Activated T-helper 1 cell treated with anti-CD3 and anti-CD28 coated beads, Interleukin-12 subunit alpha, Interleukin-12 subunit beta, Interleukin-2, Interleukin-4 antibody, amounts not matched to agents 30 ng/mL and 10 ng/mL and 1 ng/mL, durations not matched to agents 14 hours and 24 hours and 36 hours (primary cell): ENCODE measurements at regions not wholly inside any gene's neighbourhood (a gene's known extent, or its start where the extent isn't known, plus 50 kb on each side); places are given as distances from the start of the nearest gene placed in this dataset.

ENCODE experiments used
- DNase-seq: peaks from one replicate; pipeline ENCODE4 v3.0.0; 2021; ENCODE audit warnings: low spot score
- H3K27ac Mint-ChIP-seq: one replicate; pipeline ENCODE4 v1.8.0; 2021; ENCODE audit warnings: mild to moderate bottlenecking, mixed read lengths
- H3K27me3 Mint-ChIP-seq: one replicate; pipeline ENCODE4 v1.8.0; 2022; ENCODE audit warnings: mild to moderate bottlenecking, moderate library complexity, mixed read lengths; ENCODE audit not compliant: insufficient read depth
- H3K36me3 Mint-ChIP-seq: one replicate; pipeline ENCODE4 v1.8.0; 2021; ENCODE audit warnings: low read depth, mixed read lengths
- H3K4me1 Mint-ChIP-seq: one replicate; pipeline ENCODE4 v1.8.0; 2021; ENCODE audit warnings: low read depth, mixed read lengths
- H3K4me3 Mint-ChIP-seq: one replicate; pipeline ENCODE4 v1.8.0; 2021; ENCODE audit warnings: mild to moderate bottlenecking, moderate library complexity, mixed read lengths
- H3K9me3 Mint-ChIP-seq: one replicate; pipeline ENCODE4 v1.8.0; 2021; ENCODE audit warnings: mixed read lengths
- intact Hi-C: fragments of 100-400 bp; cut with micrococcal nuclease; formaldehyde crosslinking; loops from one replicate; pipeline ENCODE4 v1.15.1; 2024

GRCh38 chr9:14512942-14513341 lies 180.3 kb downstream of the ZDHHC21 start:
- no peaks in the 10 kb centered on the region for H3K9me3 Mint-ChIP-seq
- H3K27ac Mint-ChIP-seq: no peak overlapping the region
- H3K27me3 Mint-ChIP-seq: no peaks in the 10 kb centered on the region
- no peak for DNase-seq
- H3K36me3 Mint-ChIP-seq: no peaks in the 10 kb centered on the region
- intact Hi-C loops: no loop called here
- H3K4me3 Mint-ChIP-seq: no peak overlapping the region
- no peaks in the 10 kb centered on the region for H3K4me1 Mint-ChIP-seq

GRCh38 chr9:14511452-14511851 lies 181.8 kb downstream of the ZDHHC21 start:
- no peak overlapping the region for H3K27ac Mint-ChIP-seq
- DNase-seq: no peak
- intact Hi-C loops: no loop called here

GRCh38 chr9:14508884-14509283 lies 184.3 kb downstream of the ZDHHC21 start:
- H3K27me3 Mint-ChIP-seq: no peaks in the 10 kb centered on the region
- no peak overlapping the region for H3K27ac Mint-ChIP-seq
- no peak for DNase-seq
- no peaks in the 10 kb centered on the region for H3K36me3 Mint-ChIP-seq
- no peaks in the 10 kb centered on the region for H3K4me1 Mint-ChIP-seq
- no peaks in the 10 kb centered on the region for H3K9me3 Mint-ChIP-seq
- H3K4me3 Mint-ChIP-seq: no peak overlapping the region
- intact Hi-C loops: no loop called here

More at GRCh38 chr9:14511452-14511851, 181.8 kb downstream of the ZDHHC21 start:
- H3K4me1 Mint-ChIP-seq: no peaks in the 10 kb centered on the region
- H3K4me3 Mint-ChIP-seq: no peak overlapping the region
- no peaks in the 10 kb centered on the region for H3K9me3 Mint-ChIP-seq
- H3K27me3 Mint-ChIP-seq: no peaks in the 10 kb centered on the region
- H3K36me3 Mint-ChIP-seq: no peaks in the 10 kb centered on the region

- intact Hi-C loops: no loop called here
- H3K27me3 Mint-ChIP-seq: no peaks in the 10 kb centered on the region
Measured at GRCh38 chr9:14501366-14501765, 187.4 kb upstream of the NFIB start.

GRCh38 chr9:14500705-14501104 lies 186.8 kb upstream of the NFIB start:
- no peaks in the 10 kb centered on the region for H3K36me3 Mint-ChIP-seq
- H3K27me3 Mint-ChIP-seq: no peaks in the 10 kb centered on the region
- H3K4me3 Mint-ChIP-seq: no peak overlapping the region
- DNase-seq: no peak
- no peaks in the 10 kb centered on the region for H3K9me3 Mint-ChIP-seq
- H3K27ac Mint-ChIP-seq: no peak overlapping the region
- intact Hi-C loops: no loop called here
- H3K4me1 Mint-ChIP-seq: no peaks in the 10 kb centered on the region

More at GRCh38 chr9:14501366-14501765, 187.4 kb upstream of the NFIB start:
- Mint-ChIP-seq H3K4me1 (no peaks in the 10 kb centered on the region), H3K27ac (no peak overlapping the region), H3K36me3 (no peaks in the 10 kb centered on the region), H3K4me3 (no peak overlapping the region), H3K9me3 (no peaks in the 10 kb centered on the region)
- no peak for DNase-seq

DNA sequence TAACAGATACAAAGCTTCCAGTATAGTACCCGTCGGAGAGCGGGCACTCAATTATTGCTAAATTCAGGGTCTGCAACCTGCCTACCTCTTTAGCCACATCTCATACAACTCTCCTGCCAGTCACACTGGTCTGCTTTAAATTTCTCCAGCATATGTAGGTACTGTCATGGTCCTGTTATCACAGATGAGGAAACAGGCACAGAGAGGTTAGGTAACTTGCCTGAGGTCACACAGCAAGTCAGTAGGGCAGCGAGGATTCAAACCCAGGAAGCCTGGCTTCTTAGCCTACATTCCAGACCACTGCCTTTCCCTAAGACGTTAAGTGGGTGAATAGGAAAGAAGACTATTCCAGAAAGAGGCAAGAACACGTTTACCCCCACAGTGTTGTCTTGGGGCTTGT lies 186.0 kb upstream of the NFIB start:
- Mint-ChIP-seq H3K4me3 (no peak overlapping the region), H3K36me3 (no peaks in the 10 kb centered on the region), H3K4me1 (no peaks in the 10 kb centered on the region), H3K27me3 (no peaks in the 10 kb centered on the region), H3K9me3 (no peaks in the 10 kb centered on the region), H3K27ac (no peak overlapping the region)
- no peak for DNase-seq
- intact Hi-C loops: no loop called here

DNA sequence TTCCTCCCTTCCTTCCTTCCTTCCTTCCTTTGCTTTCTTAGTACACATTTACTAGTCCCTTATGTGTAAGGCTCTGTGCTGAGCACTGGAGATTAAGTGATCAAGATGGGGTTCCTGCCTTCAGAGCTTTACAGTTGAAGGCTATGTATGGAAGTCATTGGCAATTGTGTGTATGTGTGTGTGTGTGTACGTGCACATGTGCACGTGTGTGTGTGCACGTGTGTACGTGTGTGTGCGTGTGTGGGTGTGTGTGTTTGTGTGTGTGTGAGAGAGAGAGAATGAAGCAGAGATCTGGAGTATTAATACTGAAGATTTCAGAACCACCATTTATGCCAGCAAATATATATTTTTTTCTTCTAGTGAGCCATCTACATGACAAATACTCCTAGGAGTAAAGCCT lies 184.9 kb upstream of the NFIB start:
- H3K27me3 Mint-ChIP-seq: no peaks in the 10 kb centered on the region
- intact Hi-C loops: no loop called here
- H3K27ac Mint-ChIP-seq: no peak overlapping the region

DNA sequence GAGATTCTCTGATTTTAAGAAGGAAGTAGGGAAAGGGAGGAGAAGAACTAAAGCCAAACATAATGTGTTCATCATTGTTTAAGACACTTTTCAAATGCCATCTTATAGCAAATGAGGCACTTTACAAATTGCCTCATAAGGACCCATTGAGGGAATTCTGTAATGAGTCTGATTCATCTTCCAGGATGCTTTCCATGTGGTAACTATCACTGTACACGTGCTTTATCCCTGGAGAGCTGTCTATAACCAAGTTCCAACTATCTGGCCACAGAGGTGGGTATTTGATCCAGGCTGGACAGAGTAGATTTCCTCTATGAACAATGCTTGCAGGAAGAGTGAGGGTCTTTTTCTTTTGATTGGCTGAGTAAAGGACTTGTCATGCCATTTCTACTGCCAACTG lies 183.5 kb upstream of the NFIB start:
- H3K4me3 Mint-ChIP-seq: no peak overlapping the region
- no peaks in the 10 kb centered on the region for H3K9me3 Mint-ChIP-seq
- no peaks in the 10 kb centered on the region for H3K27me3 Mint-ChIP-seq
- H3K36me3 Mint-ChIP-seq: no peaks in the 10 kb centered on the region
- H3K27ac Mint-ChIP-seq: no peak overlapping the region
- no peaks in the 10 kb centered on the region for H3K4me1 Mint-ChIP-seq
- intact Hi-C loops: no loop called here
- DNase-seq: no peak

More for the DNA sequence above, 184.9 kb upstream of the NFIB start:
- Mint-ChIP-seq H3K9me3 (no peaks in the 10 kb centered on the region), H3K36me3 (no peaks in the 10 kb centered on the region), H3K4me1 (no peaks in the 10 kb centered on the region), H3K4me3 (no peak overlapping the region)
- DNase-seq: no peak

- DNase-seq: no peak
- Mint-ChIP-seq H3K27ac (no peak overlapping the region), H3K4me1 (no peaks in the 10 kb centered on the region), H3K4me3 (no peak overlapping the region), H3K27me3 (no peaks in the 10 kb centered on the region), H3K36me3 (no peaks in the 10 kb centered on the region), H3K9me3 (no peaks in the 10 kb centered on the region)
- intact Hi-C loops: no loop called here
Measured at GRCh38 chr9:14488421-14489190, 174.7 kb upstream of the NFIB start.

- no peaks in the 10 kb centered on the region for H3K27me3 Mint-ChIP-seq
- intact Hi-C loops: no loop called here
- H3K27ac Mint-ChIP-seq: no peak overlapping the region
Measured at GRCh38 chr9:14487547-14488185, 173.7 kb upstream of the NFIB start.

GRCh38 chr9:14485366-14485765 lies 171.4 kb upstream of the NFIB start:
- no peaks in the 10 kb centered on the region for H3K4me1 Mint-ChIP-seq
- H3K27me3 Mint-ChIP-seq: no peaks in the 10 kb centered on the region
- no peak for DNase-seq
- no peak overlapping the region for H3K4me3 Mint-ChIP-seq
- intact Hi-C loops: no loop called here
- H3K27ac Mint-ChIP-seq: no peak overlapping the region
- no peaks in the 10 kb centered on the region for H3K9me3 Mint-ChIP-seq
- H3K36me3 Mint-ChIP-seq: no peaks in the 10 kb centered on the region

More at GRCh38 chr9:14487547-14488185, 173.7 kb upstream of the NFIB start:
- no peak for DNase-seq
- Mint-ChIP-seq H3K4me3 (no peak overlapping the region), H3K9me3 (no peaks in the 10 kb centered on the region), H3K36me3 (no peaks in the 10 kb centered on the region), H3K4me1 (no peaks in the 10 kb centered on the region)

- intact Hi-C loops: no loop called here
- DNase-seq: no peak
- Mint-ChIP-seq H3K27me3 (no peaks in the 10 kb centered on the region), H3K4me1 (no peaks in the 10 kb centered on the region), H3K27ac (no peak overlapping the region), H3K36me3 (no peaks in the 10 kb centered on the region), H3K4me3 (no peak overlapping the region), H3K9me3 (no peaks in the 10 kb centered on the region)
Measured at GRCh38 chr9:14482856-14483255, 168.9 kb upstream of the NFIB start.

DNA sequence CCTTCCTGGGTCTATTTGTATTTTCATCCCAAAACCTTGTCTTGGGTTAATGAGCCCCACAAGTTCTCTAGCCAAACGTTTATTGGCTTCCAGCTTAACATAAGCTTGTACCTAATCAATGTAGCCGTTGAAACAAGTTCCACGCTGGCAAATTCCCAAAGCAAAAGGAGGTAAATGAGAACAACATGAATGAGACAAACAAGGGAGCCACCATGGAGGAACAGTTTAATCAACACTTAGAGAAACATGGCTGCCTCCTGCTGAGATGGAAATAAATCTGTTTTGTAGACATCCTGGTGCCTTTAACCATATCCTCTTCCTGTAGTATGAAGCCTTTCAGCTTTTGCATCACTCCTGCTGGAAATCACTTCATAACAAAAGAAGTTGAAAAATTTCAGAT lies 166.6 kb upstream of the NFIB start:
- no peak for DNase-seq
- no peaks in the 10 kb centered on the region for H3K4me1 Mint-ChIP-seq
- H3K9me3 Mint-ChIP-seq: no peaks in the 10 kb centered on the region
- H3K27ac Mint-ChIP-seq: no peak overlapping the region
- peaks cover 5% of the 10 kb centered on the region for H3K27me3 Mint-ChIP-seq
- intact Hi-C loops: no loop called here
- H3K4me3 Mint-ChIP-seq: no peak overlapping the region
- H3K36me3 Mint-ChIP-seq: no peaks in the 10 kb centered on the region
